Kidney epithelial cell (primary cell): ENCODE measurements at regions not wholly inside any gene's neighbourhood (a gene's known extent, or its start where the extent isn't known, plus 50 kb on each side); places are given as distances from the start of the nearest gene placed in this dataset.
"Not testable (repeated sequence)": the region's sequence is repeated elsewhere in the genome, so short reads cannot be mapped to it uniquely, and the experiment has no call there.

ENCODE experiments used
- DNase-seq: peaks from one replicate; pipeline ENCODE4 v3.0.0-alpha.2; 2010; ENCODE audit warnings: low read depth
- H3K27me3 ChIP-seq: 2 replicates; pipeline ENCODE4 v1.6.0; 2011; ENCODE audit warnings: low read length; ENCODE audit not compliant: control insufficient read depth, insufficient read depth
- H3K36me3 ChIP-seq: 2 replicates; pipeline ENCODE4 v1.5.1; 2011; ENCODE audit warnings: low read length; ENCODE audit not compliant: control insufficient read depth, insufficient read depth
- H3K4me3 ChIP-seq: 2 replicates; pipeline ENCODE4 v1.5.1; 2011; ENCODE audit warnings: low read depth, mild to moderate bottlenecking, control low read depth, low read length
- CTCF ChIP-seq: IDR thresholded peaks from 2 replicates; pipeline ENCODE4 v1.5.1; 2011; ENCODE audit warnings: mild to moderate bottlenecking, moderate library complexity, low read length, control low read depth, inconsistent platforms; ENCODE audit not compliant: insufficient read depth, poor library complexity, severe bottlenecking

- Histone ChIP-seq H3K27me3 (no peaks in the 10 kb centered on the region), H3K4me3 (no peak overlapping the region), H3K36me3 (no peaks in the 10 kb centered on the region)
- no peak for TF ChIP-seq CTCF
- DNase-seq: no peak
These were observed 604.5 kb downstream of the DOK5 start for GRCh38 chr20:55079917-55080316.

GRCh38 chr20:55074266-55074840 lies 599.0 kb downstream of the DOK5 start:
- not testable (repeated sequence) for DNase-seq, H3K27me3 ChIP-seq, H3K36me3 ChIP-seq, H3K4me3 ChIP-seq

GRCh38 chr20:55070001-55070400 lies 594.6 kb downstream of the DOK5 start:
- Histone ChIP-seq H3K36me3 (no peaks in the 10 kb centered on the region), H3K4me3 (no peak overlapping the region), H3K27me3 (no peaks in the 10 kb centered on the region)
- no peak for DNase-seq
- TF ChIP-seq CTCF: no peak

GRCh38 chr20:55067158-55067825 lies 591.9 kb downstream of the DOK5 start:
- TF ChIP-seq CTCF: no peak

GRCh38 chr20:55058938-55059337 lies 583.5 kb downstream of the DOK5 start:
- TF ChIP-seq CTCF: no peak
- Histone ChIP-seq H3K36me3 (no peaks in the 10 kb centered on the region), H3K27me3 (no peaks in the 10 kb centered on the region), H3K4me3 (no peak overlapping the region)
- DNase-seq: no peak

More at GRCh38 chr20:55067158-55067825, 591.9 kb downstream of the DOK5 start:
- Histone ChIP-seq H3K27me3 (no peaks in the 10 kb centered on the region), H3K4me3 (no peak overlapping the region), H3K36me3 (no peaks in the 10 kb centered on the region)
- DNase-seq: no peak

GRCh38 chr20:55057779-55058415 lies 582.5 kb downstream of the DOK5 start:
- Histone ChIP-seq H3K27me3 (no peaks in the 10 kb centered on the region), H3K36me3 (no peaks in the 10 kb centered on the region), H3K4me3 (no peak overlapping the region)
- DNase-seq: no peak
- TF ChIP-seq CTCF: peak; percentile 35
